Naive thymus-derived CD4-positive, alpha-beta T cell (primary cell): ENCODE measurements at regions not wholly inside any gene's neighbourhood (a gene's known extent, or its start where the extent isn't known, plus 50 kb on each side); places are given as distances from the start of the nearest gene placed in this dataset.
"Not testable (repeated sequence)": the region's sequence is repeated elsewhere in the genome, so short reads cannot be mapped to it uniquely, and the experiment has no call there.

ENCODE experiments used
- ATAC-seq: fragments of 150-1000 bp; cut with Tn5 transposase; 2 replicates; pipeline ENCODE4 v1.10.0; 2021; ENCODE audit warnings: mild to moderate bottlenecking, moderate library complexity
- CTCF ChIA-PET: fragments of 350-600 bp; sonication (Branson Sonifier 250); formaldehyde crosslinking; loops from one replicate; lab custom pipeline; 2021; ENCODE audit warnings: antibody characterized with exemption; lab: Charles Lee
- POLR2A ChIA-PET: fragments of 350-600 bp; sonication (Branson Sonifier 250); formaldehyde crosslinking; loops from one replicate; lab custom pipeline; 2021; ENCODE audit warnings: antibody characterized with exemption, inconsistent platforms; lab: Charles Lee
- DNase-seq, 9 donors: peaks; one replicate each; pipeline versions ENCODE4 v3.0.0 to v3.0.0-alpha.2; 2020 to 2022; ENCODE audit warnings: mixed read lengths in 1 of 9
- H3K27ac ChIP-seq: one replicate; pipeline ENCODE4 v1.7.0; 2013; ENCODE audit warnings: mild to moderate bottlenecking, low read depth, low read length, moderate library complexity
- H3K27me3 ChIP-seq, 2 donors: one replicate each; pipeline ENCODE4 v1.7.0; 2013; ENCODE audit warnings: low read length in 2 of 2, mild to moderate bottlenecking in 2 of 2, moderate library complexity in 2 of 2; ENCODE audit not compliant: control insufficient read depth in 2 of 2, insufficient read depth in 2 of 2
- H3K36me3 ChIP-seq, 3 experiments: 1 replicate in 2 of 3; 2 replicates in 1 of 3; pipeline ENCODE4 v1.7.0; 2013; ENCODE audit warnings: low read length in 3 of 3, mild to moderate bottlenecking in 3 of 3, moderate library complexity in 1 of 3; ENCODE audit not compliant: insufficient read depth in 3 of 3, control insufficient read depth in 2 of 3
- H3K4me1 ChIP-seq, 2 donors: one replicate each; pipeline ENCODE4 v1.7.0; 2013; ENCODE audit warnings: low read length in 2 of 2, mild to moderate bottlenecking in 2 of 2, moderate library complexity in 1 of 2; ENCODE audit not compliant: control insufficient read depth in 2 of 2, insufficient read depth in 2 of 2
- H3K4me3 ChIP-seq: 2 replicates; pipeline ENCODE4 v1.7.0; 2013; ENCODE audit warnings: mild to moderate bottlenecking, low read length
- H3K9me3 ChIP-seq, 3 experiments: 1 replicate in 2 of 3; 2 replicates in 1 of 3; pipeline ENCODE4 v1.7.0; 2013; ENCODE audit warnings: low read length in 3 of 3; ENCODE audit not compliant: control insufficient read depth in 2 of 3
- H3K27ac Mint-ChIP-seq, 9 donors: one replicate each; pipeline ENCODE4 v1.8.0; 2020 to 2022; ENCODE audit warnings: mixed read lengths in 9 of 9, mild to moderate bottlenecking in 8 of 9, moderate library complexity in 5 of 9, inconsistent platforms in 2 of 9
- H3K27me3 Mint-ChIP-seq, 5 donors: one replicate each; pipeline ENCODE4 v1.8.0; 2021 to 2022; ENCODE audit warnings: mixed read lengths in 5 of 5, mild to moderate bottlenecking in 1 of 5
- H3K36me3 Mint-ChIP-seq, 5 donors: one replicate each; pipeline ENCODE4 v1.8.0; 2020 to 2022; ENCODE audit warnings: mixed read lengths in 5 of 5, mild to moderate bottlenecking in 3 of 5, inconsistent platforms in 1 of 5
- H3K4me1 Mint-ChIP-seq, 7 donors: one replicate each; pipeline ENCODE4 v1.8.0; 2020 to 2022; ENCODE audit warnings: mixed read lengths in 7 of 7, mild to moderate bottlenecking in 3 of 7, inconsistent platforms in 1 of 7
- H3K4me3 Mint-ChIP-seq, 10 donors: one replicate each; pipeline ENCODE4 v1.8.0; 2020 to 2022; ENCODE audit warnings: mild to moderate bottlenecking in 10 of 10, mixed read lengths in 10 of 10, moderate library complexity in 6 of 10, inconsistent platforms in 2 of 10
- H3K9me3 Mint-ChIP-seq, 11 donors: one replicate each; pipeline ENCODE4 v1.8.0; 2020 to 2022; ENCODE audit warnings: mixed read lengths in 11 of 11, mild to moderate bottlenecking in 4 of 11, inconsistent platforms in 1 of 11, moderate library complexity in 1 of 11
- intact Hi-C, 2 donors: fragments of 100-400 bp; cut with micrococcal nuclease; formaldehyde crosslinking; loops; one replicate each; pipeline ENCODE4 v1.15.1; 2023

DNA sequence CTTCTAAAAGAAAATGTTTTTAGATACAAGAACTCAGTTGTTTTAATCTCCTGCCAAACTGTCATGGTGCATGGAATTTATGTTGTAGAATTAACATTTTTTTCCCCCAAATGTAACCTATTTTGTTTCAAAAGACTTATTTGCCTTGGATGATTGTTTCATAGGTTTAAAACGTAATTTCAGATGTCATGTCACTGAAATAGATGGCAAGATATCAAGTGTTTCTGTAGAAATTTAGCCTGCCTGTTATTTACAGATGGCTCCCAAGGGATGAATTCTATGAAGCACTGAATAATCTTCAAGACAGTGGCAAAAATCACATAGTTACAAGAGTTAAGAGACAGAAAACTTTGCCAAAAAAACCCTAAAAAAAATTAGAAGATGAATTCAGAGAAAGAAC is 1484.6 kb downstream of the OLFM4 start:
- CTCF ChIA-PET: no interaction called here
- intact Hi-C loops: no loop called here
- Mint-ChIP-seq H3K27me3 (no peaks in the 10 kb centered on the region), H3K36me3 (no peaks in the 10 kb centered on the region), H3K4me3 (no peak overlapping the region), H3K4me1 (no peaks in the 10 kb centered on the region), H3K9me3 (peaks cover 0 to 18% (median under 1%) of the 10 kb centered on the region in 11 donors), H3K27ac (no peak overlapping the region)
- POLR2A ChIA-PET: no interaction called here
- Histone ChIP-seq H3K36me3 (no peaks in the 10 kb centered on the region), H3K4me3 (no peak overlapping the region), H3K4me1 (no peaks in the 10 kb centered on the region), H3K27ac (no peak overlapping the region), H3K9me3 (no peaks in the 10 kb centered on the region), H3K27me3 (no peaks in the 10 kb centered on the region)
- DNase-seq: no peak
- ATAC-seq: no peak

DNA sequence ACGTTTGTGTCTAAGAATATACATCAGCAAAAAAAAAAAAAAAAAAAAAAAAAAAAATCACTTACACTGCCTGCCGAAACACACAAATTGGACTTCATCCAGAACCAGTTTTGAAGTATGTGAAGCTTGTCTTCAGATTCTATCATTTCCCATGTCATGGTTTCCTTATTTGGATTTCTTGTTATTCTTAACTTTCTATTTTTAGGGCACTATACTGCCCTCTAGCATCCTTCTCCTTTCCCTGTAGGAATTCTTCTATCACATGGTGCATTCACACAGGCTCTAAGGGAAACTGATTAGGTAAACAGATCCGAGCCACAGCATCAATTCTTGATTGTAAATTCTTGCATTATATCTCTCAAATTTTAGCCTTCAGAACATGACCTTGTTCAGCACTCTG is 1507.5 kb downstream of the OLFM4 start:
- H3K9me3 ChIP-seq: no peaks in the 10 kb centered on the region
- no peaks in the 10 kb centered on the region for H3K27me3 Mint-ChIP-seq
- H3K4me1 ChIP-seq: no peaks in the 10 kb centered on the region
- CTCF ChIA-PET: no interaction called here
- H3K36me3 Mint-ChIP-seq: no peaks in the 10 kb centered on the region
- no peak overlapping the region for H3K27ac ChIP-seq
- H3K4me1 Mint-ChIP-seq: no peaks in the 10 kb centered on the region
- peaks cover 0 to 15% (median 2%) of the 10 kb centered on the region in 11 donors for H3K9me3 Mint-ChIP-seq
- intact Hi-C loops: no loop called here
- POLR2A ChIA-PET: no interaction called here
- H3K4me3 ChIP-seq: no peak overlapping the region
- no peak overlapping the region for H3K4me3 Mint-ChIP-seq
- H3K36me3 ChIP-seq: no peaks in the 10 kb centered on the region
- no peaks in the 10 kb centered on the region for H3K27me3 ChIP-seq
- H3K27ac Mint-ChIP-seq: no peak overlapping the region
- ATAC-seq: no peak
- DNase-seq: no peak

DNA sequence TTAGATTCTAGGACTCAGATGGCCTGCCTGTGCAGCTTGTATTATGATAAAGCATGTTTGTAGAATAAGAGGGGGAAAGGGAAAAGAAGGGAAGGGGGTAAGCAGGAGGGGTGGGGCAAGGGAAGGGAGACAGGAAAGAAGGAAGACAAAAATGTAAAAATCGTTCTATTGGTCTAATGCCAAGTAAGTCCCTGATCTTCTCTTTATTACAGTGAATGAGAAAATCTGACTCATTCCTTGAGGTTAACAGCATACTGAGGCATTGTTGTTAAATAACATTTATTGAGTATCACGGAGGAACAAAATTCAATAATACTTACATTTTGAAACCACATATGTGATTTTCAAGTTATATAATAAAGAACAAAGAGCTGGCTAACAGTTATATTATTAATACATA is 1534.7 kb downstream of the OLFM4 start:
- POLR2A ChIA-PET: no interaction called here
- no peaks in the 10 kb centered on the region for H3K9me3 ChIP-seq
- no peaks in the 10 kb centered on the region for H3K4me1 Mint-ChIP-seq
- no peak for ATAC-seq
- no peaks in the 10 kb centered on the region for H3K27me3 ChIP-seq
- no peaks in the 10 kb centered on the region for H3K36me3 ChIP-seq
- peaks cover 0 to under 1% (median 0%) of the 10 kb centered on the region in 5 donors for H3K36me3 Mint-ChIP-seq
- H3K27me3 Mint-ChIP-seq: no peaks in the 10 kb centered on the region
- H3K27ac Mint-ChIP-seq: no peak overlapping the region
- no peak overlapping the region for H3K4me3 ChIP-seq
- peaks cover 0 to 5% (median 2%) of the 10 kb centered on the region in 11 donors for H3K9me3 Mint-ChIP-seq
- no peaks in the 10 kb centered on the region for H3K4me1 ChIP-seq
- H3K4me3 Mint-ChIP-seq: no peak overlapping the region
- no peak for DNase-seq
- CTCF ChIA-PET: interaction anchor here (0.6 kb wide), 1 partner anchor 18 kb away, joined by 3 read pairs; no protein-coding TSS in a partner anchor
- no peak overlapping the region for H3K27ac ChIP-seq
- intact Hi-C loops: no loop called here

DNA sequence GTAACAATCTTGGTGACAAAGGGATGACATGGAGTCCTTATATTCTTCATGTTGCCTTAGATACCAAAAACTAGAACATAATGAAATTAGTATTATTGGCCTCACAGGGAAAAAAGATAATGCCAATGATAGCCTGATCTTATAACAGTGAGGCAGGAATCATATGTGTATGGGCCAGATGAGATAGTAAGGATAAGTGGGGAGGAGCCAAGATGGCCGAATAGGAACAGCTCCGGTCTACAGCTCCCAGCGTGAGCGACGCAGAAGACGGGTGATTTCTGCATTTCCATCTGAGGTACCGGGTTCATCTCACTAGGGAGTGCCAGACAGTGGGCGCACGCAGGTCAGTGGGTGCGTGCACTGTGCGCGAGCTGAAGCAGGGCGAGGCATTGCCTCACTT is 1543.4 kb downstream of the OLFM4 start:
- DNase-seq, H3K36me3 Mint-ChIP-seq, intact Hi-C loops, H3K4me3 ChIP-seq, H3K9me3 ChIP-seq, H3K4me1 ChIP-seq, H3K27me3 Mint-ChIP-seq, POLR2A ChIA-PET, ATAC-seq, H3K36me3 ChIP-seq, H3K27ac ChIP-seq, H3K27me3 ChIP-seq, H3K4me1 Mint-ChIP-seq: not testable (repeated sequence)
- Mint-ChIP-seq H3K27ac (peak overlapping the region in 1 of 9 donors; percentile 28), H3K4me3 (peak overlapping the region in 2 of 10 donors; percentile 7 to 26), H3K9me3 (peaks cover 2 to 52% (median 16%) of the 10 kb centered on the region in 11 donors)
- CTCF ChIA-PET: interaction anchor here (0.6 kb wide), 1 partner anchor 43 kb away, joined by 6 read pairs; no protein-coding TSS in a partner anchor

DNA sequence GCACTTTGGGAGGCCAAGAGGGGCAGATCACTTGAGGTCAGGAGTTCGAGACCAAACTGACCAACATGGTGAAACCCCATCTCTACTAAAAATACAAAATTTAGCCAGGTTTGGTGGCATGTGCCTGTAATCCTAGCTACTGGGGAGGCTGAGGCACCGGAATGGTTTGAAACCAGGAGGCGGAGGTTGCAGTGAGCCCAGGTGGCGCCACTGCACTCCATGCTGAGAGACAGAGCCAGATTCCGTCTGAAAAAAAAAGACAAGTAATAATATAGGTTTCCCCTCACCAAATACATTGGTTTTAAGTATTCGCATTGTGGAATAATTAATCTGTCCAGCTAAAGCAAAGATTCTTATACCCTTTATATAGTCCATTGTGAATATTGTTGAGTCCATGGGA is 1544.6 kb downstream of the OLFM4 start:
- peaks cover 0 to 4% (median 0%) of the 10 kb centered on the region in 5 donors for H3K36me3 Mint-ChIP-seq
- Histone ChIP-seq H3K27ac (no peak overlapping the region), H3K36me3 (no peaks in the 10 kb centered on the region), H3K4me3 (no peak overlapping the region), H3K27me3 (no peaks in the 10 kb centered on the region), H3K4me1 (no peaks in the 10 kb centered on the region), H3K9me3 (no peaks in the 10 kb centered on the region)
- H3K4me1 Mint-ChIP-seq: no peaks in the 10 kb centered on the region
- no peak overlapping the region for H3K4me3 Mint-ChIP-seq
- ChIA-PET CTCF (interaction anchor here (0.6 kb wide), 1 partner anchor 141 kb away, joined by 4 read pairs; no protein-coding TSS in a partner anchor), POLR2A (no interaction called here)
- intact Hi-C loops: no loop called here
- ATAC-seq (no peak), DNase-seq (no peak)
- no peak overlapping the region for H3K27ac Mint-ChIP-seq
- H3K27me3 Mint-ChIP-seq: no peaks in the 10 kb centered on the region
- H3K9me3 Mint-ChIP-seq: peaks cover 2 to 50% (median 16%) of the 10 kb centered on the region in 11 donors

DNA sequence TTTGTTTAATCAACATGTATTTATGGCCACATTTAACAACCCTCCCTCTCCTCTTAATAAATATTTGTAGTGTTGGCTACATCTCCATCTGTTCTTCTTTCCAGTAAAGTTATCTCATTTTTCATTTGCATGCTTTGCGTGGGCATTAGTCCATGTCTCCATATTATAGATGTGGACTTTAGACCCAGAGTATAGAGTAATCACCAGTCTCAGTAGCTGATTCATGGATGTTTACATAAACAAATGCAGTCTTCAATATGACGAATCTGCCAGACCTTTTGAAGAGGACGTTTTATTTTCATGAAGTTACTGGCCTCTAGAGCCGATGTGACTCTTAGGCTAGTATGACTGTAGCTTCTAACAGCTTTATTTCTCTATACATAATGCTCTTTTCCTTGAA is 1546.2 kb downstream of the OLFM4 start:
- peaks cover 2 to 36% (median 12%) of the 10 kb centered on the region in 11 donors for H3K9me3 Mint-ChIP-seq

DNA sequence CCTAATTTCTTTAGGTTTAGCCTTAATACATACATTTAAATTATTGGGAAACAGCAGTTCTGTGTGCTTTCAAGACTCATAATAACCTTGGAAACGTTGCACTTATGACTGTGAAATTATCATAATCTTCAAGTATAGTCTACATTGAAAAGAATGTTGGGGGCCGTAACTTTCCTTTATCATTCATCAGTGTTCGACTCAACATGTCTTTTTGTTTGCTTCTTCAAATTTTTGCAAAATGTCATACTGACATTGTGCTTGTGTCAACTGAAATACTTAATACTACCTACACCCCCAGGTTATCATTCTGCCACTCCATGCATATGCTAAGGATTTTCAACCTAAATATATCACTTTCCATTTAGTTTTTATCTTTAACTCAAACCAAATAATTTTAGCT is 1562.9 kb downstream of the OLFM4 start:
- Histone ChIP-seq H3K27me3 (no peaks in the 10 kb centered on the region), H3K4me1 (no peaks in the 10 kb centered on the region), H3K4me3 (no peak overlapping the region), H3K9me3 (peaks cover 0 to 8% (median 0%) of the 10 kb centered on the region in 3 experiments), H3K36me3 (no peaks in the 10 kb centered on the region), H3K27ac (no peak overlapping the region)
- no peak for DNase-seq
- H3K27me3 Mint-ChIP-seq: no peaks in the 10 kb centered on the region
- CTCF ChIA-PET: no interaction called here
- H3K4me1 Mint-ChIP-seq: no peaks in the 10 kb centered on the region
- intact Hi-C loops: no loop called here
- no peak overlapping the region for H3K4me3 Mint-ChIP-seq
- no peak overlapping the region for H3K27ac Mint-ChIP-seq
- POLR2A ChIA-PET: no interaction called here
- H3K9me3 Mint-ChIP-seq: peaks cover 4 to 24% (median 10%) of the 10 kb centered on the region in 11 donors
- ATAC-seq: no peak
- peaks cover 0 to 4% (median 0%) of the 10 kb centered on the region in 5 donors for H3K36me3 Mint-ChIP-seq

More for the DNA sequence above, 1546.2 kb downstream of the OLFM4 start:
- no peaks in the 10 kb centered on the region for H3K27me3 ChIP-seq
- ChIA-PET CTCF (no interaction called here), POLR2A (no interaction called here)
- no peak overlapping the region for H3K27ac ChIP-seq
- H3K4me1 ChIP-seq: no peaks in the 10 kb centered on the region
- DNase-seq (no peak), ATAC-seq (no peak)
- no peaks in the 10 kb centered on the region for H3K4me1 Mint-ChIP-seq
- H3K9me3 ChIP-seq: no peaks in the 10 kb centered on the region
- no peaks in the 10 kb centered on the region for H3K36me3 Mint-ChIP-seq
- H3K36me3 ChIP-seq: no peaks in the 10 kb centered on the region
- no peaks in the 10 kb centered on the region for H3K27me3 Mint-ChIP-seq
- no peak overlapping the region for H3K4me3 ChIP-seq
- intact Hi-C loops: no loop called here
- H3K27ac Mint-ChIP-seq: no peak overlapping the region
- H3K4me3 Mint-ChIP-seq: no peak overlapping the region
